ENCODE measurements at regions not wholly inside any gene's neighbourhood (a gene's known extent, or its start where the extent isn't known, plus 50 kb on each side); places are given as distances from the start of the nearest gene placed in this dataset.

DNA sequence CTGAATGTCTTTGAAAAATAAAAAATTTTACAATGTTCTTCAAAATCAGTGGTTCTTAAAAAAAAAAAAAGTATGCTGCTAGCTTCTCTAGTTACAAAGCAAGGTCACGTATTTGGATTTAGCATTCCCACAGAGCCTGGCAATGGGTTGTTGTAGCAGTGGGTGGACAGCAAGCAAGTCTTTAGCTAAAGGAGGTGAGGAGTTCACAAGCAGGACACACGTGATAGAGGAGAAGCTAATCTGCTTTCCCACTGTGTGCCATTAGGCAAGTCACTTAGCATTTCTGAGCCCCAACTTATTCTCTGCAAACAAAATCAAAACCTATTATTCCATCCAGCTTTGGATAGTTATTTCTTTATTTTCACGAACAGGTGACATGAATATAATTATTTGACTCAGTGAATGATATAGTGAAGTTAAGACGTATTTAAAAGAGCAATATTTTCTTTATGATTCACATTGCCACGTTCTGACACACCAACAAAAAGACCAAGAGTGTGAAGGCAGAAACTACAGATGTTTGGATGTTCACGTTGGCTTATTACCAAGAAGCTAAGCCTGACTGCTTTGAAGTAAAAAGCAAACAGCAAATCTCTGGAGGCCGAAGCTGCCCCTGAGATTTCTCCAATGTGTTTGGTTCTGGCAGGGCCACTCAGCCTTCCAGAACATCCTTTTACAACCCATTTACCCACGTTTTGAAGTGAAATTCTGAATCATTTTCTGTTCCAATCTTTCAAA lies 612.1 kb upstream of the CDH6 start:
- no peaks in the 10 kb centered on the region for H3K9me3 ChIP-seq (ENCODE audit: low read depth)
- no peaks in the 10 kb centered on the region for H4K20me1 ChIP-seq (ENCODE audit: low read depth)
- no peak overlapping the region for H3K27ac Mint-ChIP-seq
- H3K4me1 Mint-ChIP-seq: peaks cover 9% of the 10 kb centered on the region
- H3F3A ChIP-seq (ENCODE audit: low read depth): no peaks in the 10 kb centered on the region
- no peaks in the 10 kb centered on the region for H3K27me3 ChIP-seq
- H3K36me3 ChIP-seq: no peaks in the 10 kb centered on the region
- H3K9me3 Mint-ChIP-seq: peaks cover 3% of the 10 kb centered on the region
- no peak overlapping the region for H3K4me2 ChIP-seq
- H3K36me3 Mint-ChIP-seq: no peaks in the 10 kb centered on the region
- H3K4me3 Mint-ChIP-seq: no peak overlapping the region
- no peak overlapping the region for H3K4me3 ChIP-seq
- H3K79me2 ChIP-seq (ENCODE audit: low read depth): no peaks in the 10 kb centered on the region
- no peak overlapping the region for H3K9ac ChIP-seq
- no peaks in the 10 kb centered on the region for H3K27me3 Mint-ChIP-seq (ENCODE audit: insufficient read depth, low read depth)
- DNase-seq (ENCODE audit: low spot score): peak; percentile 7
- H3K4me1 ChIP-seq: peaks cover 8% of the 10 kb centered on the region
- TF ChIP-seq EZH2 (IDR thresholded peaks at IDR 0.05): no peak
- H3K27ac ChIP-seq: no peak overlapping the region
- peak overlapping the region; percentile 10 for H2AFZ ChIP-seq (replicated peaks)

DNA sequence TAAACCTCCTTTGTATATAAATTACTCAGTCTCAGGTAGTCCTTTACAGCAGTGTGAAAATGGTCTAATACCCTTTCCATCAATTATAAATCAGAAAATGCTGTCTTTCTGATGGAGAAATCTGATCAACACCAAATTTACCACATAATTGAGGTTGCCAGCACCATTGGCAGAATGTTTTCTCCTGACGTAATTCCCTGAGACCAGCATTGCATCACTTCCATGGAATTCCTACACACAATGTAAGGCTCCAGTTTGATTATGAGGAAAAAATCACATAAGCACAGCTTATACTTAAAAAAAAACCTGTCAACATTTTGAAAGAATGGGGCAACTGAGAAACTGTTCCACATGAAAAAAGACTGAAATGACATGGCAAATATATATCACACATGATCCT lies 618.7 kb upstream of the CDH6 start:
- H3K4me1 Mint-ChIP-seq: no peaks in the 10 kb centered on the region
- H3K27ac Mint-ChIP-seq: no peak overlapping the region
- no peaks in the 10 kb centered on the region for H3K27me3 Mint-ChIP-seq (ENCODE audit: insufficient read depth, low read depth)
- TF ChIP-seq EZH2 (IDR thresholded peaks at IDR 0.05): no peak
- TF ChIP-seq, protein P1, sequence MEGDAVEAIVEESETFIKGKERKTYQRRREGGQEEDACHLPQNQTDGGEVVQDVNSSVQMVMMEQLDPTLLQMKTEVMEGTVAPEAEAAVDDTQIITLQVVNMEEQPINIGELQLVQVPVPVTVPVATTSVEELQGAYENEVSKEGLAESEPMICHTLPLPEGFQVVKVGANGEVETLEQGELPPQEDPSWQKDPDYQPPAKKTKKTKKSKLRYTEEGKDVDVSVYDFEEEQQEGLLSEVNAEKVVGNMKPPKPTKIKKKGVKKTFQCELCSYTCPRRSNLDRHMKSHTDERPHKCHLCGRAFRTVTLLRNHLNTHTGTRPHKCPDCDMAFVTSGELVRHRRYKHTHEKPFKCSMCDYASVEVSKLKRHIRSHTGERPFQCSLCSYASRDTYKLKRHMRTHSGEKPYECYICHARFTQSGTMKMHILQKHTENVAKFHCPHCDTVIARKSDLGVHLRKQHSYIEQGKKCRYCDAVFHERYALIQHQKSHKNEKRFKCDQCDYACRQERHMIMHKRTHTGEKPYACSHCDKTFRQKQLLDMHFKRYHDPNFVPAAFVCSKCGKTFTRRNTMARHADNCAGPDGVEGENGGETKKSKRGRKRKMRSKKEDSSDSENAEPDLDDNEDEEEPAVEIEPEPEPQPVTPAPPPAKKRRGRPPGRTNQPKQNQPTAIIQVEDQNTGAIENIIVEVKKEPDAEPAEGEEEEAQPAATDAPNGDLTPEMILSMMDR (IDR thresholded peaks at IDR 0.05): no peak
- TF ChIP-seq EZH2phosphoT487 (IDR thresholded peaks at IDR 0.05): no peak
- H2AFZ ChIP-seq (replicated peaks): no peak overlapping the region
- no peaks in the 10 kb centered on the region for H4K20me1 ChIP-seq (ENCODE audit: low read depth)
- no peak for DNase-seq (ENCODE audit: low spot score)
- H3K36me3 Mint-ChIP-seq: peaks cover 2% of the 10 kb centered on the region
- no peak overlapping the region for H3K27ac ChIP-seq
- no peaks in the 10 kb centered on the region for H3K4me1 ChIP-seq
- H3K36me3 ChIP-seq: no peaks in the 10 kb centered on the region
- no peaks in the 10 kb centered on the region for H3K27me3 ChIP-seq
- no peaks in the 10 kb centered on the region for H3F3A ChIP-seq (ENCODE audit: low read depth)
- no peak overlapping the region for H3K4me2 ChIP-seq
- H3K9me3 ChIP-seq (ENCODE audit: low read depth): no peaks in the 10 kb centered on the region
- H3K9me3 Mint-ChIP-seq: peaks cover 15% of the 10 kb centered on the region
- H3K9ac ChIP-seq: no peak overlapping the region
- no peak overlapping the region for H3K4me3 ChIP-seq
- H3K79me2 ChIP-seq (ENCODE audit: low read depth): no peaks in the 10 kb centered on the region
- H3K4me3 Mint-ChIP-seq: no peak overlapping the region

DNA sequence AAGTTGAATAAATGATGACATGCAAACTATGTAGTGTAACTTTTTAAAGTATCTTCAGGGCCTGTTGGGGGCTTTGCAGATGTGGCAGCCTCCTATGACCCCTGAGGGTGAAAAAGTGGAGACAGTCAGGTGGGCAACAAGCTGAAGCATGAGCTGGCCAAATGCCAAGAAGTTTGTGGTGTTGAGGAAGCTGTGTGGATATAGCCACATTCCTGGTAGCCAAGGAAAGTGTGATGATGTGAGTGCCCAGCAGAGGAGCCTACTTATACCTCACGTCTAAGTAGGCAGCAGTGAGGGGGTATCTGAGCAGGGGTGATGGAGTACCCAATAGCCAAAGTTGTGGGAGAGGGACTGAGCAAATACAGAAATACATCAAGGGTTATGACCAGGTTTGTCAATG lies 621.2 kb upstream of the CDH6 start:
- no peaks in the 10 kb centered on the region for H3K4me1 ChIP-seq
- no peak overlapping the region for H3K4me2 ChIP-seq
- no peak for DNase-seq (ENCODE audit: low spot score)
- no peaks in the 10 kb centered on the region for H3K9me3 ChIP-seq (ENCODE audit: low read depth)
- H3K9ac ChIP-seq: no peak overlapping the region
- Mint-ChIP-seq H3K9me3 (peaks cover 12% of the 10 kb centered on the region), H3K27me3 (ENCODE audit: insufficient read depth, low read depth) (peaks cover 2% of the 10 kb centered on the region), H3K27ac (no peak overlapping the region), H3K4me1 (no peaks in the 10 kb centered on the region), H3K36me3 (peaks cover 2% of the 10 kb centered on the region), H3K4me3 (no peak overlapping the region)
- no peak overlapping the region for H3K4me3 ChIP-seq
- H3K36me3 ChIP-seq: no peaks in the 10 kb centered on the region
- H3K79me2 ChIP-seq (ENCODE audit: low read depth): no peaks in the 10 kb centered on the region
- no peak overlapping the region for H2AFZ ChIP-seq (replicated peaks)
- TF ChIP-seq, protein P1 (IDR thresholded peaks at IDR 0.05): no peak
- TF ChIP-seq EZH2phosphoT487 (IDR thresholded peaks at IDR 0.05): no peak
- no peak for TF ChIP-seq EZH2 (IDR thresholded peaks at IDR 0.05)
- no peak overlapping the region for H3K27ac ChIP-seq
- H3K27me3 ChIP-seq: no peaks in the 10 kb centered on the region
- no peaks in the 10 kb centered on the region for H3F3A ChIP-seq (ENCODE audit: low read depth)
- H4K20me1 ChIP-seq (ENCODE audit: low read depth): no peaks in the 10 kb centered on the region

DNA sequence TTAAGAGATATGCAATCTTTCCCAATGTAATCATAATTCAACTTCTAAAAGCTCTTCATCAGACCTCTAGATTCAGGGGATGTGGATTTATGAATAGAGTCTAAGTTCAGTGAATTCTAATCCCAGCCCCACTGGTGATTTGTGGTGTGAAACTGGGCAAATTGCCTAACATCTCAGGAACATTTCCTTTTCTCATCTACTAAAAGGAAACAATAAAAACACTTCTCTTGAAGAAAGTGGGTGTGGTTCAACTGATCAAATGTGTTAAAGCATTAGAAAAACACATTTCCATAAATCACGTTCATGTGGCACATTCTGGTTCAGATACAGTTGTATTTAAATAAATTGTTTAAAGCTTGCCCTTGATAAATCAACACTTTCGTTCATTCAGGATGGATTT lies 631.7 kb upstream of the CDH6 start:
- H3K27me3 ChIP-seq: no peaks in the 10 kb centered on the region
- DNase-seq (ENCODE audit: low spot score): no peak
- no peaks in the 10 kb centered on the region for H3F3A ChIP-seq (ENCODE audit: low read depth)
- H3K27ac Mint-ChIP-seq: no peak overlapping the region
- H4K20me1 ChIP-seq (ENCODE audit: low read depth): no peaks in the 10 kb centered on the region
- H3K4me3 ChIP-seq: no peak overlapping the region
- H3K4me1 Mint-ChIP-seq: peaks cover 4% of the 10 kb centered on the region
- H3K9me3 Mint-ChIP-seq: peaks cover 2% of the 10 kb centered on the region
- no peak overlapping the region for H3K9ac ChIP-seq
- peaks cover 3% of the 10 kb centered on the region for H3K27me3 Mint-ChIP-seq (ENCODE audit: insufficient read depth, low read depth)
- no peaks in the 10 kb centered on the region for H3K4me1 ChIP-seq
- H3K9me3 ChIP-seq (ENCODE audit: low read depth): no peaks in the 10 kb centered on the region
- no peak overlapping the region for H3K4me2 ChIP-seq
- H3K36me3 Mint-ChIP-seq: no peaks in the 10 kb centered on the region
- H3K79me2 ChIP-seq (ENCODE audit: low read depth): no peaks in the 10 kb centered on the region
- no peak overlapping the region for H3K4me3 Mint-ChIP-seq
- H3K27ac ChIP-seq: no peak overlapping the region
- no peak overlapping the region for H2AFZ ChIP-seq (replicated peaks)
- no peaks in the 10 kb centered on the region for H3K36me3 ChIP-seq
- TF ChIP-seq EZH2 (IDR thresholded peaks at IDR 0.05) (no peak), EZH2phosphoT487 (IDR thresholded peaks at IDR 0.05) (no peak)
- TF ChIP-seq, protein P1 (IDR thresholded peaks at IDR 0.05): no peak
